Thyroid gland (tissue), 4 donors: ENCODE measurements at regions not wholly inside any gene's neighbourhood (a gene's known extent, or its start where the extent isn't known, plus 50 kb on each side); places are given as distances from the start of the nearest gene placed in this dataset.

ENCODE experiments used
- POLR2A ChIP-seq, 2 donors: fragments of 450-650 bp; IDR thresholded peaks; one replicate each; pipeline ENCODE4 v1.6.1; 2017; ENCODE audit warnings: antibody characterized with exemption in 2 of 2, mild to moderate bottlenecking in 2 of 2, moderate library complexity in 1 of 2
- TF ChIP-seq, protein P1 (sequence below), 6 experiments: fragments of 200-600 bp in 3 of 6; fragments of 450-650 bp in 3 of 6; sonication (generic) in 3 of 6; IDR thresholded peaks; one replicate each; pipeline ENCODE4 v1.5.1; 2016 to 2019; ENCODE audit warnings: antibody characterized with exemption in 6 of 6, mild to moderate bottlenecking in 2 of 6, inconsistent platforms in 1 of 6, moderate library complexity in 1 of 6

GRCh38 chr15:98169551-98169950 lies 209.0 kb downstream of the ARRDC4 start:
- no peak for TF ChIP-seq POLR2A (IDR thresholded peaks at IDR 0.05)
- TF ChIP-seq, protein P1, sequence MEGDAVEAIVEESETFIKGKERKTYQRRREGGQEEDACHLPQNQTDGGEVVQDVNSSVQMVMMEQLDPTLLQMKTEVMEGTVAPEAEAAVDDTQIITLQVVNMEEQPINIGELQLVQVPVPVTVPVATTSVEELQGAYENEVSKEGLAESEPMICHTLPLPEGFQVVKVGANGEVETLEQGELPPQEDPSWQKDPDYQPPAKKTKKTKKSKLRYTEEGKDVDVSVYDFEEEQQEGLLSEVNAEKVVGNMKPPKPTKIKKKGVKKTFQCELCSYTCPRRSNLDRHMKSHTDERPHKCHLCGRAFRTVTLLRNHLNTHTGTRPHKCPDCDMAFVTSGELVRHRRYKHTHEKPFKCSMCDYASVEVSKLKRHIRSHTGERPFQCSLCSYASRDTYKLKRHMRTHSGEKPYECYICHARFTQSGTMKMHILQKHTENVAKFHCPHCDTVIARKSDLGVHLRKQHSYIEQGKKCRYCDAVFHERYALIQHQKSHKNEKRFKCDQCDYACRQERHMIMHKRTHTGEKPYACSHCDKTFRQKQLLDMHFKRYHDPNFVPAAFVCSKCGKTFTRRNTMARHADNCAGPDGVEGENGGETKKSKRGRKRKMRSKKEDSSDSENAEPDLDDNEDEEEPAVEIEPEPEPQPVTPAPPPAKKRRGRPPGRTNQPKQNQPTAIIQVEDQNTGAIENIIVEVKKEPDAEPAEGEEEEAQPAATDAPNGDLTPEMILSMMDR (IDR thresholded peaks at IDR 0.05): no peak
